ENCODE measurements at regions not wholly inside any gene's neighbourhood (a gene's known extent, or its start where the extent isn't known, plus 50 kb on each side); places are given as distances from the start of the nearest gene placed in this dataset.
A peak's percentile ranks its signal among the peaks of the same experiment; 100 is the strongest.

DNA sequence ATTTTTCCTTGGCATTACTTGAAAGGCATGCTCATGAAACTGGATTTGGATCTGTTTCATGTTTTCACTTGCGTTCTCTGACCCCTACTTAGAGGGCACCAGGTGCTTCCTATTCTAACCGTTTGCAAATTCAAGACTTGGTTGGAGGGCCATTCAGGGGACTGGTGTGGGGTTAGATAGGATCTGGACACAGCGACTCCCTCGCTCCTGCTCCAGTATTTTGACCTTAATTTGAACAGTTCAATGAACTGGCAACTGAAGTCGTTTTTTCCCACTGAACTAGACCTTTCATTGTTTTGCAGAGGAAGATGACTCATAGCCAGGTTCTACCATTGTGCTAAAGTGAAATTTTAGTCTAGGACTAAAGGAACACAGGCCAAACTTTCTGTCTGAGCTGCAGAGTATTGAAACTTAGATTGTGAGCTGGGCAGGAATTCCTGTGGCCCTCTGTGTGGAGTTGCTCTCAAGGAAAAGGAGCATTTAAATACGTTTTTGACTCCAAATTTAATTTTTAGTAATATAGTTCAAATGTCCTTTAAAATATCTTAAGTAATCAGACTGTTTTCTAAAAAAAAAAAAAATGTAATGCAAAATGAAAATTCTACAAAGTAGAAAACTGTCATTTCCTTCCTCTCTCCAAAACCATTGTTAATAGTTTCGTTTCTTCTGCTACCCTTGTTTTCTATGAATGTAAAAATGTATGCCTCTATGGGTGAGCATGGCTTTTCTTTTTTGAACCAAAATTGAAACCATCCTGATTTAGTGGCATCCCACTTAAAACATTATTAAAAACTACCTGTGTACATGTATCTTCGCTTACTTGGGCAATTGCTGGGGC, 64.8 kb downstream of the UTRN start:
- ATAC-seq (ENCODE audit: insufficient number of reproducible peaks, low FRiP score, low read depth) (peak; percentile 32), DNase-seq (ENCODE audit: low spot score) (no peak)
- Histone ChIP-seq H3K4me3 (peak overlapping the region; percentile 3), H3K27ac (peak overlapping the region in 1 of 2 donors; percentile 26), H3K27me3 (replicated peaks; ENCODE audit: insufficient read depth) (no peaks in the 10 kb centered on the region), H3K36me3 (no peaks in the 10 kb centered on the region), H3K9me3 (no peaks in the 10 kb centered on the region), H3K4me1 (ENCODE audit: control insufficient read depth in 1 of 2, low read depth in 2 of 2) (peaks cover 45 to 49% of the 10 kb centered on the region in 2 donors)
- no peak for TF ChIP-seq CTCF (IDR thresholded peaks at IDR 0.05)

DNA sequence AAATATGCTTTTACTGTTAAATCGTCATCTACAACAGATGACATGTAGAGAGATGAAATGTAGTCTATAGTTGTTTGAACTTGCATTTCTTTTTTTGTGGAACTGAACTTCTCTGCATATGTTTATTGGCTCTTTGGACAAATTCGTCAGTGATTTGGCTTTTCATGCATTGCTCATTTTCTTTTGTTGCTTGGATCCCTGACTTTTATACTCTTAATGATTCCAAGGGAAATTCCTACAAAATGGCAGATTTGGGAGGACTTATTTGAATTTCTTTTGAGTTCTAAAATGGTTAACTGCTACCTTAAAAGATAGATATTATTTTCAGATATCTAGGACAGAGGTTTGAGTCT, 65.4 kb downstream of the UTRN start:
- H3K27ac ChIP-seq, result peak overlapping the region in 1 of 2 donors; percentile 26
- DNase-seq (ENCODE audit: low spot score), result no peak
- no peak for ATAC-seq (ENCODE audit: insufficient number of reproducible peaks, low FRiP score, low read depth)
- peak overlapping the region; percentile 3 for H3K4me3 ChIP-seq
- H3K9me3 ChIP-seq, result no peaks in the 10 kb centered on the region
- no peaks in the 10 kb centered on the region for H3K27me3 ChIP-seq (replicated peaks; ENCODE audit: insufficient read depth)
- H3K36me3 ChIP-seq, result no peaks in the 10 kb centered on the region
- peaks cover 45 to 48% of the 10 kb centered on the region in 2 donors for H3K4me1 ChIP-seq (ENCODE audit: control insufficient read depth in 1 of 2, low read depth in 2 of 2)
- TF ChIP-seq CTCF (IDR thresholded peaks at IDR 0.05), result no peak

DNA sequence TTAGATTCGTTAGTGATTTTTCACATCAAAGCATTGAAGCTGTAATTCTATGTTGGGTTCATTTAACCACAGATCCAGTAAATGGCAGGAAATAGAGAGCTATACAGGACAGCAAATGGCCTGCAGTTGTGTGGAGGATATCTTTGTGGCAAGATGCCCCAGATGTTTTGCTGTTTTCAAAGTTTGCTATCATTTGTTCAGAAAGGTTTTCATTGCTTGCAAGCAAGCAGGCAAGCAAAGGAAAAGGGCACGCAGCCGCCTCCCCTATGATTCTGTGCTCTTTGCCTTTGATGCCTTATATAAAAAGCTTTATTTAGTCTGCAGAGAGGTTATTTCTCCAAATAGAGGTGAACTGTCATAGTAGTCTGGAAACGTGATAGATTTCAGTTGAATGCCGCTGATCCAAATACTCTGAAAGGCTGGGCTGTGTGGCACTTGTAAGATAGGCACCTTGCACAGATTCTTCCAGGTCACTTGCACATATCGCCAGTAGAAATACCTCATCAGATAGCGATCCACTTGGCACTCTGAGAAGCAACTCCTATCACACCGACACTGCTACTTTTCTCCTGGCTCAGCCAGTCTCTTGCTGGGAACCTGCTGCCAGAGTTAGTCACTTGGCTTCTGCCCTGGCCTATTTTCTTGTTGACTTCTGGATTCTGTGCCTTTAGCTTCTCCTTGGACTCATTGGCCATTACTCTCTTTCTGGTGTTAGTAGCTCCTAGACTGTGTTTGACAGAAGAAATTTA, 66.4 kb downstream of the UTRN start:
- Histone ChIP-seq H3K9me3 (no peaks in the 10 kb centered on the region), H3K4me1 (ENCODE audit: control insufficient read depth in 1 of 2, low read depth in 2 of 2) (peaks cover 41 to 45% of the 10 kb centered on the region in 2 donors), H3K27ac (peak overlapping the region in 1 of 2 donors; percentile 34), H3K4me3 (no peak overlapping the region), H3K27me3 (replicated peaks; ENCODE audit: insufficient read depth) (no peaks in the 10 kb centered on the region), H3K36me3 (no peaks in the 10 kb centered on the region)
- TF ChIP-seq CTCF (IDR thresholded peaks at IDR 0.05), result no peak
- no peak for DNase-seq (ENCODE audit: low spot score)
- no peak for ATAC-seq (ENCODE audit: insufficient number of reproducible peaks, low FRiP score, low read depth)

- TF ChIP-seq CTCF (IDR thresholded peaks at IDR 0.05), result no peak
- no peaks in the 10 kb centered on the region for H3K36me3 ChIP-seq
- H3K27me3 ChIP-seq (replicated peaks; ENCODE audit: insufficient read depth), result no peaks in the 10 kb centered on the region
- DNase-seq (ENCODE audit: low spot score), result no peak
- H3K4me3 ChIP-seq, result no peak overlapping the region
- peak overlapping the region in 1 of 2 donors; percentile 34 for H3K27ac ChIP-seq
- peaks cover 33 to 38% of the 10 kb centered on the region in 2 donors for H3K4me1 ChIP-seq (ENCODE audit: control insufficient read depth in 1 of 2, low read depth in 2 of 2)
- no peak for ATAC-seq (ENCODE audit: insufficient number of reproducible peaks, low FRiP score, low read depth)
- H3K9me3 ChIP-seq, result no peaks in the 10 kb centered on the region
Measured at GRCh38 chr6:144352331-144352730, 67.2 kb downstream of the UTRN start.

GRCh38 chr6:144353871-144354314, 68.8 kb downstream of the UTRN start:
- Histone ChIP-seq H3K27ac (no peak overlapping the region), H3K4me1 (ENCODE audit: control insufficient read depth in 1 of 2, low read depth in 2 of 2) (peaks cover 30 to 38% of the 10 kb centered on the region in 2 donors), H3K9me3 (no peaks in the 10 kb centered on the region), H3K27me3 (replicated peaks; ENCODE audit: insufficient read depth) (no peaks in the 10 kb centered on the region), H3K4me3 (no peak overlapping the region), H3K36me3 (no peaks in the 10 kb centered on the region)
- no peak for TF ChIP-seq CTCF (IDR thresholded peaks at IDR 0.05)
- ATAC-seq (ENCODE audit: insufficient number of reproducible peaks, low FRiP score, low read depth) (no peak), DNase-seq (ENCODE audit: low spot score) (no peak)
